ENCODE measurements at regions not wholly inside any gene's neighbourhood (a gene's known extent, or its start where the extent isn't known, plus 50 kb on each side); places are given as distances from the start of the nearest gene placed in this dataset.

GRCh38 chr7:113247198-113247597 lies 128.8 kb upstream of the SMIM30 start:
- DNase-seq (ENCODE audit: low spot score) = no peak
- no peak for TF ChIP-seq CTCF (IDR thresholded peaks at IDR 0.05; ENCODE audit: extremely low read depth, missing control alignments)

- DNase-seq (ENCODE audit: low spot score) = no peak
- no peak for TF ChIP-seq CTCF (IDR thresholded peaks at IDR 0.05; ENCODE audit: extremely low read depth, missing control alignments)
Measured at GRCh38 chr7:113246738-113247137, 128.4 kb upstream of the SMIM30 start.

- TF ChIP-seq CTCF (IDR thresholded peaks at IDR 0.05; ENCODE audit: extremely low read depth, missing control alignments) = no peak
Measured at GRCh38 chr7:113232885-113233284, 114.5 kb upstream of the SMIM30 start.

GRCh38 chr7:113230691-113231090 lies 112.3 kb upstream of the SMIM30 start:
- TF ChIP-seq CTCF (IDR thresholded peaks at IDR 0.05; ENCODE audit: extremely low read depth, missing control alignments) = no peak
- no peak for DNase-seq (ENCODE audit: low spot score)

More at GRCh38 chr7:113232885-113233284, 114.5 kb upstream of the SMIM30 start:
- no peak for DNase-seq (ENCODE audit: low spot score)

GRCh38 chr7:113217314-113217713 lies 99.0 kb upstream of the SMIM30 start:
- TF ChIP-seq CTCF (IDR thresholded peaks at IDR 0.05; ENCODE audit: extremely low read depth, missing control alignments) = no peak
- no peak for DNase-seq (ENCODE audit: low spot score)

- DNase-seq (ENCODE audit: low spot score) = no peak
- no peak for TF ChIP-seq CTCF (IDR thresholded peaks at IDR 0.05; ENCODE audit: extremely low read depth, missing control alignments)
Measured at GRCh38 chr7:113216038-113216437, 97.7 kb upstream of the SMIM30 start.

- DNase-seq (ENCODE audit: low spot score) = no peak
- TF ChIP-seq CTCF (IDR thresholded peaks at IDR 0.05; ENCODE audit: extremely low read depth, missing control alignments) = no peak
Measured at GRCh38 chr7:113209449-113210203, 91.3 kb upstream of the SMIM30 start.

Data from GM20000 (cell line).